ENCODE measurements at regions not wholly inside any gene's neighbourhood (a gene's known extent, or its start where the extent isn't known, plus 50 kb on each side); places are given as distances from the start of the nearest gene placed in this dataset.

DNA sequence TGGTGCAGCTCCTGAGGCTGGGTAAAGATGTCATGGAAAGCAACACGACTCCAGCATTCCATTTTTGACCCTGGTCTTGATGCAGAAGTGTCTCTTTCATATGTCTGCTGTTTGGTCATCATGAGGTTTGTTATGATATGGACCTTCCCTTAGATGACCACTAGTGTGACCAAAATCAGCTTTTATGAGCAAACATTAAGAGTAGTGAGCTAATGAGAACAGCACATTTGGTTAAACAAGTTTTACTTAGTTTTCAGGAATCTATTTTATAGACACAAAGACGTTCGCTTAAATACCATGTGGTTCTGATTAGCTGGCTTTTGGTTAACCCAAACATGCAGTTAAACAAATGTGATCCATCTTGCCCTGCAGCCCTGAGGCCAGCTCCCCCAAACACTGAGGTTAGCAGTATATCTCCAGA is 56.7 kb upstream of the ACTBL2 start:
- no peaks in the 10 kb centered on the region for H3K27me3 ChIP-seq (replicated peaks in 1 of 7)
- intact Hi-C loops (cut with DNase I; ENCODE audit: low total_unique reads) = no loop called here
- TF ChIP-seq POLR2A (IDR thresholded peaks at IDR 0.05) = no peak
- TF ChIP-seq, protein P1, sequence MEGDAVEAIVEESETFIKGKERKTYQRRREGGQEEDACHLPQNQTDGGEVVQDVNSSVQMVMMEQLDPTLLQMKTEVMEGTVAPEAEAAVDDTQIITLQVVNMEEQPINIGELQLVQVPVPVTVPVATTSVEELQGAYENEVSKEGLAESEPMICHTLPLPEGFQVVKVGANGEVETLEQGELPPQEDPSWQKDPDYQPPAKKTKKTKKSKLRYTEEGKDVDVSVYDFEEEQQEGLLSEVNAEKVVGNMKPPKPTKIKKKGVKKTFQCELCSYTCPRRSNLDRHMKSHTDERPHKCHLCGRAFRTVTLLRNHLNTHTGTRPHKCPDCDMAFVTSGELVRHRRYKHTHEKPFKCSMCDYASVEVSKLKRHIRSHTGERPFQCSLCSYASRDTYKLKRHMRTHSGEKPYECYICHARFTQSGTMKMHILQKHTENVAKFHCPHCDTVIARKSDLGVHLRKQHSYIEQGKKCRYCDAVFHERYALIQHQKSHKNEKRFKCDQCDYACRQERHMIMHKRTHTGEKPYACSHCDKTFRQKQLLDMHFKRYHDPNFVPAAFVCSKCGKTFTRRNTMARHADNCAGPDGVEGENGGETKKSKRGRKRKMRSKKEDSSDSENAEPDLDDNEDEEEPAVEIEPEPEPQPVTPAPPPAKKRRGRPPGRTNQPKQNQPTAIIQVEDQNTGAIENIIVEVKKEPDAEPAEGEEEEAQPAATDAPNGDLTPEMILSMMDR (IDR thresholded peaks at IDR 0.05 in 8 of 11, conservative IDR thresholded peaks at IDR 0.05 in 3 of 11) = no peak
- no peak for TF ChIP-seq POLR2AphosphoS5 (IDR thresholded peaks at IDR 0.05)
- 69 to 85% (median 83%) methylated on average over 3 of the region's 3 CpGs for WGBS, 5 donors
- no peak overlapping the region for H3K27ac ChIP-seq
- no peak for DNase-seq
- no peaks in the 10 kb centered on the region for H3K4me1 ChIP-seq
- H3K9me3 ChIP-seq = no peaks in the 10 kb centered on the region
- no peak overlapping the region for H3K4me3 ChIP-seq
- no peaks in the 10 kb centered on the region for H3K36me3 ChIP-seq

DNA sequence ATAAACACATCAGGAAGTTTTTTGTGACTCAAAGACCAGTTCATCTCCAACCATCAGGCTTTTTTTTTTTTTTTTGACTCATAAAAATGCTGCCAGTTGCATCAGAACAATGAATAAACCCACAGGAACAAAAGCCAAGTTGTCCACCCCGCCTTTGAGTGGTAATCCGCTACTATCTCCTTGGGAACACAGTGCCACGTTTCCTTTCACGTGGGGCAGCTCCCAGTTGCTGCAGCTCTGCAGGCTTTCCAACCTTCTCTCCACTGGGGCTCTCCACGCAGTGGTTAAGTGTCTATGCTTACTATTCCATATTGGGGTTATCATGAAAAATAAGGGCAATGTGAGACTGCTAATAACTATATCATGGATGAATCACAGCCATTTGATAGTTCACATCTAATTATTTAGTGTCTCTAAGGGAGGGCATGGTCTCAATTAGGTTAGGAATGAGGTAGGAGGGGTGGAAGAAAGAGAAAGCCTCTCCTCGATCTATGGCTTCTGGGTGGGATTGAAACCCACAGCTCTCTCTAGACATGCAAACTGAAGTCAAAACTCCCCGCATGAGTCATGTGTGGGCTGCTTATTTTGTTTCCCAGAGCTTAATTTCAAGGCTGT is 55.8 kb upstream of the ACTBL2 start:
- 65 to 89% (median 84%) methylated on average over 7 of the region's 7 CpGs for WGBS, 5 donors
- H3K27ac ChIP-seq = no peak overlapping the region
- H3K4me1 ChIP-seq = no peaks in the 10 kb centered on the region
- H3K27me3 ChIP-seq (replicated peaks in 1 of 7) = no peaks in the 10 kb centered on the region
- no peak overlapping the region for H3K4me3 ChIP-seq
- no peaks in the 10 kb centered on the region for H3K9me3 ChIP-seq
- no peak for TF ChIP-seq POLR2AphosphoS5 (IDR thresholded peaks at IDR 0.05)
- TF ChIP-seq POLR2A (IDR thresholded peaks at IDR 0.05) = no peak
- TF ChIP-seq, protein P1 (IDR thresholded peaks at IDR 0.05 in 8 of 11, conservative IDR thresholded peaks at IDR 0.05 in 3 of 11) = no peak
- H3K36me3 ChIP-seq = no peaks in the 10 kb centered on the region
- intact Hi-C loops (cut with DNase I; ENCODE audit: low total_unique reads) = no loop called here
- no peak for DNase-seq

DNA sequence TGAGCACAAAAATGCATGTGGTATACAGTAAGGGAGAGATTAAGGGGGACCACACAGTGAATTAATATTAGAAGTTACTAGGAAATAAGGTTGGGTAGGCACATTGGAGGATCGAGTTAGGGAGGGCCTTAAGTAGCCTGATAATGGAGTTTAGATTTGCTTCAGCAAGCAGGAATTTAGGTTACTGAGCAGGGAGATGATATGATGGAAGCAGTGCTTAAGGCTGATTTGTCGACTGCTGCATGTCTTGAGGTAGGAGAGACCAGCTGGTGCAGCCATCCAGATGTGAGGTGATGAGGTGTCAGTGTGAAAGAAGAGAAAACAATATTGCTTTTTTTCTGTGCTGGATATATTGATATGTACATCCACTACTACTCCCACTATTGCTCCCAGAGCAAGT is 55.2 kb upstream of the ACTBL2 start:
- Histone ChIP-seq H3K36me3 (no peaks in the 10 kb centered on the region), H3K27me3 (replicated peaks in 1 of 7) (no peaks in the 10 kb centered on the region), H3K4me1 (no peaks in the 10 kb centered on the region), H3K27ac (no peak overlapping the region), H3K9me3 (no peaks in the 10 kb centered on the region), H3K4me3 (no peak overlapping the region)
- WGBS, 5 donors = 65 to 92% (median 82%) methylated on average over 2 of the region's 2 CpGs
- intact Hi-C loops (cut with DNase I; ENCODE audit: low total_unique reads) = no loop called here
- DNase-seq = no peak
- TF ChIP-seq POLR2AphosphoS5 (IDR thresholded peaks at IDR 0.05) (no peak), POLR2A (IDR thresholded peaks at IDR 0.05) (no peak)
- TF ChIP-seq, protein P1 (IDR thresholded peaks at IDR 0.05 in 8 of 11, conservative IDR thresholded peaks at IDR 0.05 in 3 of 11) = no peak

DNA sequence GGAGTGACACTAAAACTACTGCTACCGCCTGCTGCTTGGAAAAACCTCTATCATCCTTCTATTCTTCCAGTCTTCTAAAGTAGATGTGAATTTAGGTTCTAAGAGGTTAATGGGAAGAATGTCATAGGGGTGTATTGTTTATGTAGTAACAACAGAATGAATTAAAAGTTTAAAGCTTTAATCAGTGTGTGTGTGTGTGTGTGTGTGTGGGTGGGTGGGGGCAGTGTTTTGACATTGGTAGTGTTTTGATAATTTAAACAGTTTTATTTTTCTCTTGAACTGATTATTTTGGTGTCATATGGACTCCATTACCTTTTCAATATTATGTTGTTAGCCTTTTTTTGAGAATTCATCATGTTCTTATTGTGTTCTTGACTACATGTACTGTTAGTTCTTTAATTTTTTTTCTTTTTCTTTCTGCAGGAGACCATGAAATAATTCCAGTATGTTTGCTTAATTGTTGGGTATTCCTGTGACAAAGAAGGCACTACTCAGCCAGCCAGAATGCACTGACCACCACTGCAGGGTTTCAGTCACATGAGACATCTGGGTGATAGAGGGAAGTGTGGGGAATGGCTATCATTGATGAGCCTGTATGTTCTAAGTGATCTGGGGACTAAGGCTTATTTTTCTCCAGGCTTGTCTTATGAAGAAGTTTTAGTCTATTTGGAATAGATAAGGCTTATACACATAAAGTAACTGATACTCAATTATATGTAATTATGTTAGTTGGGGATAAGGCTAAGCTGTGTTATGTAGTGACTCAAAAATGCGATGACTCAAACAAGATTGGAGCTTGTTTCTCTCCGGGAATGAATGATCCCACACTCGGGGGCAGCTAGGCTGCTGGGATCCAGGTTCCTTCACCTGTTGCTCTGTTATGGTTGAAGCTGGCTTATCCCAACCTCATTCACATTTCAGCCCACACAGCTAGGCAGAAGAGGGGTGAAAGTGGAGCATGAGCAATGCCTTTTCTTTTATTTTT is 50.2 kb upstream of the ACTBL2 start:
- no peaks in the 10 kb centered on the region for H3K27me3 ChIP-seq (replicated peaks in 1 of 7)
- no peaks in the 10 kb centered on the region for H3K4me1 ChIP-seq
- no peak overlapping the region for H3K4me3 ChIP-seq
- no peak for TF ChIP-seq POLR2A (IDR thresholded peaks at IDR 0.05)
- TF ChIP-seq, protein P1 (IDR thresholded peaks at IDR 0.05 in 8 of 11, conservative IDR thresholded peaks at IDR 0.05 in 3 of 11) = no peak
- no peak for TF ChIP-seq POLR2AphosphoS5 (IDR thresholded peaks at IDR 0.05)
- H3K36me3 ChIP-seq = no peaks in the 10 kb centered on the region
- no peak overlapping the region for H3K27ac ChIP-seq
- DNase-seq = no peak
- intact Hi-C loops (cut with DNase I; ENCODE audit: low total_unique reads) = no loop called here
- 77 to 88% (median 86%) methylated on average over 4 of the region's 4 CpGs for WGBS, 5 donors
- H3K9me3 ChIP-seq = no peaks in the 10 kb centered on the region

Data from spleen (tissue), 11 donors.